ENCODE measurements at regions not wholly inside any gene's neighbourhood (a gene's known extent, or its start where the extent isn't known, plus 50 kb on each side); places are given as distances from the start of the nearest gene placed in this dataset.

DNA sequence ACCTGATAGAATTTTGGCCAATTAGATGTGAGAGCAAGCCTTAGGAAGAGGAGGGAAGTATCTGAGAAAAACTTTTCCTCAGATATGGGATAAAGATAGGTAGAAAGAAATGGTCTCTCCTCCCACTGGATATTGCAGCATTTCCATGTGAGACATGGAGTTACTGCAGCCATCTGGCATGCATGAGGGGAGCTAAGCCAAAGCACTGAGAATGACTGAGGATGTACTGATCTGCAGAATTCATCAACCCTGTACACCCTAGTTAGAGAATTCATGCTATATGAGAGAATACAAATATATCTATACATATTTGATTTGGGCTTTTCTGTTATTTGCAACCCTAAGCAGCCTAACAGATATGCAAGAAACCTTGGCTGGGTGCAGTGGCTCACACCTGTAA, 52.5 kb upstream of the RPL34 start:
- no peak for DNase-seq (ENCODE audit: low read depth)

DNA sequence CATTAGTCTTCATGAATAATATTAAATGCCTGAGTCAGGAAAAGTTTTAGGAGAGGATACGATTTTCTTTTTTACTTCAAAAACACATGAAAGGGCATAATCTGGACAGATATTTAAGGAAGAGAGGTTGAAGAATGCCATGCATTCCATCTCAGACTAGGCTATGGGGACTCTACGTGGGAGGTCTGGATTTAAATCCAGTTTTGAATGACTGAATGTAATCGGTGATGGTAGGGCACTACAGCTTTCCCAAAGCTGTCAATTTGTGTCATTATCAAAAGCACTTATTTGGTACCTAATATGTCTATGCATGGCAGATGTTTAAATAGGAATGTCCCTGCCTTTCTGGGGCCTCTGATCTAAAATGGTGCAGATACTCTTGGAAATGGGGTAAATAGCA, 59.3 kb upstream of the RPL34 start:
- no peak for DNase-seq (ENCODE audit: low read depth)

GRCh38 chr4:108560616-108561015, 59.8 kb upstream of the RPL34 start:
- no peak for DNase-seq (ENCODE audit: low read depth)

GRCh38 chr4:108559911-108560310, 60.5 kb upstream of the RPL34 start:
- DNase-seq (ENCODE audit: low read depth) = no peak

- no peak for DNase-seq (ENCODE audit: low read depth)
These were observed 61.1 kb upstream of the RPL34 start for GRCh38 chr4:108559068-108559793.

- DNase-seq (ENCODE audit: low read depth) = no peak
These were observed 63.7 kb upstream of the RPL34 start for GRCh38 chr4:108556588-108557200.

DNA sequence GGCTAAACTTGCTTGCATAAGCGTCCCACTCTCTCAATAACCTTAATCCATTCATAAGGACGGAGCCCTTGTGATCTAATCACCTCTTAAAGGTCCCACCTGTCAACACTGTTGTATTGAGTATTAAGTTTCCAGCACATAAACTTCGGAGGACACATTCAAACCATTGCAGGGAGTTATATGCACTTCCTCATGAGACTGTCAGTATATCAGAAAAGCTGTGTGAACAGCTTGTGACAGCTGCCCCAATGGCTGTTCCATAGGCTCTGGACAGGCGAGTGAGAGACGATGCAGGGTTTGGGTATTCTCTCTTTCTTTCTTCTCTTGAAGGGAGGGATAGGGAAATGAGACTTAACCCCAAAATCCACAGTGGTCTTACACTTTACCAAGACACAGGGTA, 64.2 kb upstream of the RPL34 start:
- DNase-seq (ENCODE audit: low read depth) = no peak

DNA sequence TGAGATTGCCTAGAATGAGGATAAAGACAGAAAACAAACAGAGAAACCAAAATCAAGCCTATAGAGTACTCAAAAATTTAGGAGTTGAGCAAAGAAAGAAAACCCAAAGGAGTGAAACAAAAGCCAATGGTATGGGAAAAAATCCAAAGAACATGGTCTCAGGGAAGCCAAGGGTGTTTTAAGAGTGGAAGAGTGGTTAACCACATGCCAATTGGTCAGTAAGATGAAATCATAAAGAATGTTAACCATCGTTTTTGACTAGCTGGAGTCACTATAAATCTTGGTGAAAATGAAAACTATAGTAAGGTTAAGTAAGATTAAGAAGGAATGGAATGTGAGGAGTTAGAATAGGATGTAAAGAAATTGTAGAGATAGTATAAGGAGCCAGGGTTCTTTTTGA, 64.7 kb upstream of the RPL34 start:
- DNase-seq (ENCODE audit: low read depth) = no peak

DNA sequence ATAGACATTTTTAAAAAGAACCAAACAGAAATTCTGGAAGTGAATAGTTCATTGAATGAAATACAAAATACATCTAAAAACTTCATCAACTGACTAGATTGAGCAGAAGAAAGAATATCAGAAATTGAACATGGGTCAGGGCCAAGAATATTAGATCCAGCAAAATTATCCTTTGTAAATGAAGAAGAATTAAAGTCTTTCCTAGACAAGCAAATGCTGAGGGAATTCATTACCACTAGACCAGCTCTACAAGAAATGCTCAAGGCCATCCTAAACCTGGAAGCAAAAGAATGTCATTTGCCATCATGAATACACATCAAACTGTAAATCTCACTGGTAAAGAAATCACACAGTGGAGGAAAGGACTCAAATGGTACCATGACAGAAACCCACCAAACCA, 72.7 kb upstream of the RPL34 start:
- no peak for DNase-seq (ENCODE audit: low read depth)

DNA sequence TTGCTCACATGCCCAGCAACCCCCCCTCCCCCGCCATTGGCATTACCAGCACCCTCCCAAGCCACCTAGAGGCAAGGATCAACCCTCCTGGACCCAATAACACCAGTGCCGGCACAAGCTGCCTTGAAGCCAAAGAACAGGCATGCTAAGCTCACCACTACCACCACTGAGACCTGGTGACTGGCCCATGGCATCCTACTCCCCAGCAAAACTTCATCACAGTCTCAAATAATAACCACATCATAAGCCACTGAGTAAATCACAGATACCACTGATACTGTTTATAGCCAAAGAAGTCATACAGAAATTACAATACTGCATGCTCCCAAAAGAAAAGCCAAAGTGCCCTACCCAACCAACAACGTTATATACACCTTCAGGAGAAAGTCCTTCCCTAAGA, 73.6 kb upstream of the RPL34 start:
- no peak for DNase-seq (ENCODE audit: low read depth)

DNA sequence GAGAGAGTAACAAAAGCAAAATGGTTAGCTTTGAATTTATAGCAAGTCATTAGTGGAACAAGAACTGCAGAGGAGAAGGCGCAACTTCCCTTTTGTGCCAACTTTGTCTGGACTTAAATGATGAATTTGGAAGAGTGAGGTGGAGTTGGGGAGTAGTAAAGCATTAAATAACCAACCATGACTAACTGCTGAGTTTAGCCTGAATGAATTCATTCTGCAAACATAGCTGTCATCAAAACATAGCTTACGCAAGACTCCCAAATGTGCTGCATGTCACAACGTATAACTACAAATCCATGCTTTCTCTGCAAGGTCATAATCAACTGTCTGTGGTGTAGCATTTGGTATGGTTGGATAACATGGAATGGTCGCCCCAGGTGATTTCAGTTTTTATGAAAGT, 75.9 kb upstream of the RPL34 start:
- no peak for DNase-seq (ENCODE audit: low read depth)

DNA sequence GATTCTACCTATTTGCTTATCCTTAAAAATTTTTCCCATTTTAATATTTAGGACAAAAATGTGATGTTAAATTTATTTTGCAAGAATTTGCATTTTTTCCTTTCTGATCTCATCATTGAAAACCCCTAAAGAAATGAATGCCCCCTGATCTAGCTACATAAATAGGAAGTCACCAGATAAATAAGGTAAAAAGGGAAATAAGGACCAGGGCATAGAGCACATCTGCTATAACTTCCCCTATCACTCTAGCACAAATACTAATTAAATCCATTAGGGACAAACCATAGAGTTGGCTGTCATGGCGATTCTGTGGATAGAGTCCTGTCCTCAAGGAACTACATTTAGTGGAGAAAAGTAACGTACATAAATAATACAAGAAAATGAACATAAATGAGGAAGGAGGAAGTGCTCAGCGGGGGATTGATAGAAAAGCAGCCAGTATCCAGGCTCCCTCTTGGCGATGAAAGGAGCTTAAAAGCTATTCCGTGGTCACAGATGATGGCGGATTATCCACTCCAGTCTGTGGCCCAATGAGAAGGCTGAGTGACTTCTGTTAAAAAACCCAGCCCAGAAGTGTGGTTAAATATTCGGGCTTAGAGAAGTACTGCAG, 76.9 kb upstream of the RPL34 start:
- no peak for DNase-seq (ENCODE audit: low read depth)

DNA sequence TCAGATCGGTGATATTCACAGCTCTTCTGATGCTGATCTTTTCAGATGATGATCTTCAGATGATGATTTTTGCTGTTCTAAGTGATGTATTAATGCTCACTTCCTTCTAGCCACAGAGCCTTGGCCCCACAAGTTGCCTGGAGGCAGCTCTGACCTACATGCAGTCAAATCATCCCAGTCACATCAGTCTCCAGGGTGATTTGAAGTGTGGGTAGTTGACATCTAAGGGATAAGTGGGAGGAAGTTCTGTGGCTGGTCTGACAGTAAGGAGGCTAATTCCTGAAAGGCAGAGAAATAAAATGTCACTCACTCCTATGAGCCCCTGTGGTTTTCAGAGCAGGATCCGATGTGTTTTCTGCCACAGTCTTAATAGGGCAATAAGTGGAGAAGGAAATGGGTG, 79.8 kb upstream of the RPL34 start:
- no peak for DNase-seq (ENCODE audit: low read depth)

DNA sequence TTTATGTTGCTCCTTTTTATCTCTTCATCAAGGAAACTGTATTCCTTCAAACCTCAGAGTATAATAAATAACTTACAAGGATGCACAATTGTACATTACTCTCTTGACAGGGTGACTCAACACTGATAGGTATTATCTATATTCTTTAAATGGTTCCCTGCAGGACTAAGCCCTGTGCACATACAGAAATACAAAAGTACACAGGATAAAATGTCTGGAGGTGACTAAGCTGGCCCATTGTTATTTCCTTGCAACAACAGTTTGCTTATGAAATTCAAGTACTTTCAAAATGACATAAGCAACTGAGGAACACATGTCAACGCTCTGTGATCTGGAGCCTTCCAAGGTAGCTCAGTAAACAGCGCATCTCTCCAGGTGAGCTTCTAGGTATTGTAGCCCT, 83.8 kb upstream of the RPL34 start:
- no peak for DNase-seq (ENCODE audit: low read depth)

DNA sequence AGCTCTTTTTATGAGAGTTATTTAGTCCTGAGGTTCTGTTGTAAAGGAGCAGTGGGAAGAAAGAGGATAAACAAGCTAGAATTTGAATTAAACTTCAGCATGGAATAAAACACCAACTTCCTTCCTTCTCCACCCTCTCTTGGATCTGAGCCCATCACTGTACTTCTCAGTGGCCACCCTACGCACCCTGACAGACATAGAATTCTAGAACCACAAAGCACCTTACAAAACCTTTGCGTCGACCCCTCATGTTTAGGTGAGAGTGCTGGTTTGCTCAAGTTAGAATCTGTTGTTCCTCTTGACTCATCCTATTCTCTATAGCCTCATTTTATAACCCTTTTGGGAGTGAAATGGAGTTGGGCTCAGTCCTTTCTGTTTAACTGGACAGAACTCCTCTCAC, 84.6 kb upstream of the RPL34 start:
- no peak for DNase-seq (ENCODE audit: low read depth)

- DNase-seq (ENCODE audit: low read depth) = no peak
These were observed 86.5 kb upstream of the RPL34 start for GRCh38 chr4:108533876-108534275.

GRCh38 chr4:108533245-108533844, 87.0 kb upstream of the RPL34 start:
- no peak for DNase-seq (ENCODE audit: low read depth)

- DNase-seq (ENCODE audit: low read depth) = no peak
These were observed 87.6 kb upstream of the RPL34 start for GRCh38 chr4:108532738-108533137.

DNA sequence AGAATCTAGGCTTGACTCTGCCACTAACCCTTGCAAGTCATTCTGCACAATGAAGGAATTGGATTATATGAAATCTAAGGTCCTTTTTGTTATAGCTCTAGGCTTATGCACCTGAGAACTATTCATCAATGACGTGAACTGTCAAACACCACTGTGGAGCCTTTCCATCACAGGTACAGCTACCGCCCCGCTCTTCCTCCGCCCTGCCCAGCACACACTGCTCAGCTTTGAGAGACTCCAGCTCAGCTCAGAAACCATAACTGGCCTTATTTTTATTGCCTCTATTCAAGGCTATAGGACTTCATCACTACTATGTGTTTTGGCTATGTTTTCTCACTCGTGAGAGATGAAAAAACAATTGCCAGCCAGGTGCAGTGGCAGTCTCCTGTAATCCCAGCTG, 88.2 kb upstream of the RPL34 start:
- no peak for DNase-seq (ENCODE audit: low read depth)

- no peak for DNase-seq (ENCODE audit: low read depth)
These were observed 88.9 kb upstream of the RPL34 start for GRCh38 chr4:108531461-108531860.

DNA sequence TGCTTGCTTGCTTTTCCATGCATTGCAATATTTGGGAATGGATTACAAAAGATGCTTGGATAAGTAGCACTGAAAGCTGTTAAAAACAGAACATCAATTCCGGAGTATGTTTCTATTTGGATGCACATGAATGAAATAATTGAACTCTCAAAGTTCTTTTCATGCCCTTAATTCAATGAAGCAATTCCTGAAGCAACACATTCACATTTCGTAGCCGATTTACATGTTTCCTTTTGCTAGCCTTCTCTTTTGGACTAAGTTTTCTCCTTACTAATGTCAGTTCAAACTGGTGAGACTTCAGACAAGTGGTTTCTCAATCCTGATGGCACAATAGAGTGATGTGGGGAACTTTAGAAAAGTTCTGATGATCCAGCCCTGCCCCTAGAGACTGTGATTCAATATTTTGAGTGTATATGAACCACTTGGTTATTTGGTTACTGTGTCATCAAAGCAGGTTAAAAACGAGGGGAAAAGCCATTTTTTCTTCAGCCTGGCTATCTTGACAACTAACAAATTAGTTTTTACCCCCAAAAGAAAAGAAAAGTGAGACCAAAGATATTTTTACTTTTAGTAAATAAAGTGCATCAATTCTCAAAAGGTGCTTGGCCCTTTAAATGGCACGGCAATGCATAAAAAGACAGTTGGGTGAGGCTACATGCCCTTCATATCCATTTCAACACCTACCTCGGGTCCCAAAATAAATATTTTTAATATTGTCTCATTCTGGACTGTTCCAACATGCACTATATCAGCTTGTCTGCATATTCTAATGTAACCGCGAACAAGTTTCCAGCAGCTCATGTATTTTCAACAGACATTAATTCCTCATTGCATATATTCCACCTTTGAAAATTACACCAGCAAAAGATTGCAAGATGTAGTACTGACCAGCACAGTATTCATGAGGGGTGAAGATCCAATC, 90.1 kb upstream of the RPL34 start:
- DNase-seq (ENCODE audit: low read depth) = no peak

DNA sequence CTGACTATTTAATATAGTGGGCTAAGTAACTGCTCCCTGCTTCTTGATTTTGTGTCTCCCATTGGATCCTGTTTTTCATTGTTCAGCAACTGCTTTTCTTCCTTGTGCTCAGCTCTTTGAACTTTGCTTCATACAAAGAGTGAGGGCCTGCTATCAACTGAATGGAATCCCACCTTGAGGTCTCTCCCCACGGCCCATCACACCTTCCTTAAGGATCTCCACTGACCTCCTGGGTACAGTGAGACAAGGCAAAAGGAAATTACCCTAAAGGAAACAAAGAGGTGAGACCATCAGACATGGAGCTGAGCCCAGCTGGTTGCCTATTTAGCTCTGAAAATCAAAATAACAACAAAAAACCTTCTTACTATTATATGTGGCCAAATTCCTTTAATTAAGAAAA, 91.3 kb upstream of the RPL34 start:
- DNase-seq (ENCODE audit: low read depth) = no peak

Measured in activated T-cell treated with anti-CD3 and anti-CD28 coated beads for 48 hours (primary cell).